Coronary artery (tissue), 2 donors: ENCODE measurements at regions not wholly inside any gene's neighbourhood (a gene's known extent, or its start where the extent isn't known, plus 50 kb on each side); places are given as distances from the start of the nearest gene placed in this dataset.
"Not testable (repeated sequence)": the region's sequence is repeated elsewhere in the genome, so short reads cannot be mapped to it uniquely, and the experiment has no call there.

Experiments
- DNase-seq: peaks from one replicate; pipeline ENCODE4 v3.0.0-alpha.2; 2017; ENCODE audit warnings: low spot score
- H3K27ac ChIP-seq, 2 donors: fragments of 200-600 bp; sonication (generic); one replicate each; pipeline ENCODE4 v1.5.1; 2016 to 2019
- H3K4me3 ChIP-seq: fragments of 200-600 bp; sonication (generic); 2 replicates; pipeline ENCODE4 v1.5.1; 2016; ENCODE audit warnings: mild to moderate bottlenecking, moderate library complexity
- CTCF ChIP-seq: fragments of 200-600 bp; sonication (generic); IDR thresholded peaks from one replicate; pipeline ENCODE4 v1.5.1; 2019; ENCODE audit warnings: antibody characterized with exemption

- Histone ChIP-seq H3K4me3 (no peak overlapping the region), H3K27ac (no peak overlapping the region)
- DNase-seq: no peak
- TF ChIP-seq CTCF: no peak
These were observed 682.6 kb downstream of the JRKL start for GRCh38 chr11:97072420-97072819.

- not testable (repeated sequence) for H3K4me3 ChIP-seq, H3K27ac ChIP-seq, DNase-seq
These were observed 686.9 kb downstream of the JRKL start for GRCh38 chr11:97076666-97077065.

GRCh38 chr11:97078443-97078842 is 688.6 kb downstream of the JRKL start:
- H3K4me3 ChIP-seq: no peak overlapping the region
- TF ChIP-seq CTCF: no peak
- no peak for DNase-seq
- no peak overlapping the region for H3K27ac ChIP-seq

GRCh38 chr11:97079244-97079643 is 689.4 kb downstream of the JRKL start:
- H3K4me3 ChIP-seq: no peak overlapping the region
- H3K27ac ChIP-seq: no peak overlapping the region
- DNase-seq: no peak
- no peak for TF ChIP-seq CTCF

- Histone ChIP-seq H3K4me3 (no peak overlapping the region), H3K27ac (no peak overlapping the region)
- DNase-seq: no peak
- TF ChIP-seq CTCF: no peak
These were observed 697.6 kb downstream of the JRKL start for GRCh38 chr11:97087419-97087818.

- no peak overlapping the region for H3K4me3 ChIP-seq
- TF ChIP-seq CTCF: no peak
- no peak for DNase-seq
- no peak overlapping the region for H3K27ac ChIP-seq
These were observed 703.0 kb downstream of the JRKL start for GRCh38 chr11:97092823-97093222.

- not testable (repeated sequence) for H3K4me3 ChIP-seq
These were observed 712.4 kb downstream of the JRKL start for GRCh38 chr11:97102180-97102579.

GRCh38 chr11:97107604-97108003 is 717.8 kb downstream of the JRKL start:
- no peak for TF ChIP-seq CTCF
- Histone ChIP-seq H3K27ac (no peak overlapping the region), H3K4me3 (no peak overlapping the region)
- DNase-seq: no peak

More at GRCh38 chr11:97102180-97102579, 712.4 kb downstream of the JRKL start:
- H3K27ac ChIP-seq, DNase-seq: not testable (repeated sequence)
